Fibroblast of lung (primary cell): ENCODE measurements at regions not wholly inside any gene's neighbourhood (a gene's known extent, or its start where the extent isn't known, plus 50 kb on each side); places are given as distances from the start of the nearest gene placed in this dataset.

Experiments
- EZH2 ChIP-seq: IDR thresholded peaks from 2 replicates; pipeline ENCODE4 v1.5.1; 2012; ENCODE audit warnings: low read length, control low read depth, mild to moderate bottlenecking; ENCODE audit errors: missing control alignments
- TF ChIP-seq, protein P1 (sequence below), 2 donors: IDR thresholded peaks in 1 of 2; conservative IDR thresholded peaks in 1 of 2; 1 replicate in 1 of 2; 2 replicates in 1 of 2; pipeline ENCODE4 v1.5.1; 2011 to 2012; ENCODE audit warnings: low read length in 2 of 2, control low read depth in 1 of 2, inconsistent platforms in 1 of 2, low read depth in 1 of 2, mild to moderate bottlenecking in 1 of 2

DNA sequence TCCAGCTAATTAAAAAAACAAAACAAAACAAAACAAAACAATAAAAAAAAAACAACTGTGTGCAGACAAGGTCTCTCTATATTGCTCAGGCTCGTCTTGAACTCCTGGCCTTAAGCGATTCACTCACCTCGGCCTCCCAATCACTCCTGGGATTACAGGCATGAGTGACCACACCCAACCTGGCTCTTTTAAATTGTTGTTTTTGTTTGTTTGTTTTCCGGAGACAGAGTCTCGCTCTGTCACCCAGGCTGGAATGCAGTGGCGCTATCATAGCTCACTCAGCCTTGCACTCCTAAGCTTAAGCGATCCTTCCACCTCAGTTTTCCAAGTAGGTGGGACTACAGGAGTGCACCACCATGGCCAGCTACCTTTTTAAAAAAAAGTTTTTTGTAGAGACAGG, 201.6 kb downstream of the EN1 start:
- TF ChIP-seq, protein P1, sequence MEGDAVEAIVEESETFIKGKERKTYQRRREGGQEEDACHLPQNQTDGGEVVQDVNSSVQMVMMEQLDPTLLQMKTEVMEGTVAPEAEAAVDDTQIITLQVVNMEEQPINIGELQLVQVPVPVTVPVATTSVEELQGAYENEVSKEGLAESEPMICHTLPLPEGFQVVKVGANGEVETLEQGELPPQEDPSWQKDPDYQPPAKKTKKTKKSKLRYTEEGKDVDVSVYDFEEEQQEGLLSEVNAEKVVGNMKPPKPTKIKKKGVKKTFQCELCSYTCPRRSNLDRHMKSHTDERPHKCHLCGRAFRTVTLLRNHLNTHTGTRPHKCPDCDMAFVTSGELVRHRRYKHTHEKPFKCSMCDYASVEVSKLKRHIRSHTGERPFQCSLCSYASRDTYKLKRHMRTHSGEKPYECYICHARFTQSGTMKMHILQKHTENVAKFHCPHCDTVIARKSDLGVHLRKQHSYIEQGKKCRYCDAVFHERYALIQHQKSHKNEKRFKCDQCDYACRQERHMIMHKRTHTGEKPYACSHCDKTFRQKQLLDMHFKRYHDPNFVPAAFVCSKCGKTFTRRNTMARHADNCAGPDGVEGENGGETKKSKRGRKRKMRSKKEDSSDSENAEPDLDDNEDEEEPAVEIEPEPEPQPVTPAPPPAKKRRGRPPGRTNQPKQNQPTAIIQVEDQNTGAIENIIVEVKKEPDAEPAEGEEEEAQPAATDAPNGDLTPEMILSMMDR (conservative IDR thresholded peaks at IDR 0.05 in 1 of 2, IDR thresholded peaks at IDR 0.05 in 1 of 2; ENCODE audit: low read depth in 1 of 2, low read length in 2 of 2), result no peak
- TF ChIP-seq EZH2, result no peak
